Osteoblast (primary cell): ENCODE measurements at regions not wholly inside any gene's neighbourhood (a gene's known extent, or its start where the extent isn't known, plus 50 kb on each side); places are given as distances from the start of the nearest gene placed in this dataset.

Experiments used
- DNase-seq: peaks from one replicate; pipeline ENCODE4 v3.0.0; 2011; ENCODE audit warnings: low spot score, mixed read lengths; ENCODE audit not compliant: insufficient read length; ENCODE audit errors: missing footprints
- H2AFZ ChIP-seq: 2 replicates; pipeline ENCODE4 v1.6.0; 2011; ENCODE audit warnings: mild to moderate bottlenecking, low read length
- H3K27ac ChIP-seq: 2 replicates; pipeline ENCODE4 v1.5.1; 2011; ENCODE audit warnings: mild to moderate bottlenecking, low read depth, low read length, moderate library complexity
- H3K27me3 ChIP-seq: 2 replicates; pipeline ENCODE4 v1.6.0; 2012; ENCODE audit warnings: mild to moderate bottlenecking, control low read depth, inconsistent platforms, low read length, moderate library complexity; ENCODE audit not compliant: insufficient read depth
- H3K36me3 ChIP-seq: 2 replicates; pipeline ENCODE4 v1.5.1; 2011; ENCODE audit warnings: mild to moderate bottlenecking, low read length, control low read depth, moderate library complexity; ENCODE audit not compliant: insufficient read depth
- H3K4me1 ChIP-seq: 2 replicates; pipeline ENCODE4 v1.5.1; 2011; ENCODE audit warnings: mild to moderate bottlenecking, low read length, control low read depth, moderate library complexity; ENCODE audit not compliant: insufficient read depth
- H3K4me2 ChIP-seq: 2 replicates; pipeline ENCODE4 v1.6.0; 2011; ENCODE audit warnings: mild to moderate bottlenecking, low read length; ENCODE audit not compliant: insufficient read depth
- H3K4me3 ChIP-seq: fragments of 200-600 bp; sonication (generic); 3 replicates; pipeline ENCODE4 v1.5.1; 2012; ENCODE audit warnings: mild to moderate bottlenecking, low read length, inconsistent platforms; ENCODE audit not compliant: insufficient read depth
- H3K79me2 ChIP-seq: 2 replicates; pipeline ENCODE4 v1.6.0; 2012; ENCODE audit warnings: mild to moderate bottlenecking, low read length, control low read depth, inconsistent platforms; ENCODE audit not compliant: insufficient read depth
- H3K9me3 ChIP-seq: 2 replicates; pipeline ENCODE4 v1.5.1; 2011; ENCODE audit warnings: low read depth, low read length, control low read depth
- H4K20me1 ChIP-seq: 2 replicates; pipeline ENCODE4 v1.6.0; 2012; ENCODE audit warnings: mild to moderate bottlenecking, low read length, control low read depth; ENCODE audit not compliant: insufficient read depth
- CTCF ChIP-seq: IDR thresholded peaks from 2 replicates; pipeline ENCODE4 v1.5.1; 2011; ENCODE audit warnings: mild to moderate bottlenecking, low read depth, low read length, moderate library complexity; ENCODE audit errors: extremely low read depth

GRCh38 chr1:198925567-198925966 is 286.7 kb downstream of the PTPRC start:
- Histone ChIP-seq H3K4me1 (peaks cover 17% of the 10 kb centered on the region), H3K27me3 (no peaks in the 10 kb centered on the region), H3K27ac (no peak overlapping the region), H3K4me2 (no peak overlapping the region), H4K20me1 (peaks cover 3% of the 10 kb centered on the region), H3K4me3 (no peak overlapping the region), H3K36me3 (no peaks in the 10 kb centered on the region), H3K79me2 (peaks cover 81% of the 10 kb centered on the region), H3K9me3 (no peaks in the 10 kb centered on the region), H2AFZ (no peak overlapping the region)
- TF ChIP-seq CTCF = no peak
- DNase-seq = no peak

- peaks cover 87% of the 10 kb centered on the region for H3K79me2 ChIP-seq
- no peaks in the 10 kb centered on the region for H3K36me3 ChIP-seq
- no peaks in the 10 kb centered on the region for H3K9me3 ChIP-seq
These were observed 288.3 kb downstream of the PTPRC start for GRCh38 chr1:198927129-198927528.

GRCh38 chr1:198929111-198929604 is 290.3 kb downstream of the PTPRC start:
- Histone ChIP-seq H3K27me3 (no peaks in the 10 kb centered on the region), H3K4me3 (no peak overlapping the region), H3K9me3 (no peaks in the 10 kb centered on the region), H4K20me1 (no peaks in the 10 kb centered on the region), H2AFZ (no peak overlapping the region), H3K4me2 (peak overlapping the region; percentile 75), H3K27ac (no peak overlapping the region), H3K36me3 (no peaks in the 10 kb centered on the region), H3K4me1 (peaks cover 36% of the 10 kb centered on the region), H3K79me2 (peaks cover 90% of the 10 kb centered on the region)
- DNase-seq = no peak
- no peak for TF ChIP-seq CTCF

More at GRCh38 chr1:198927129-198927528, 288.3 kb downstream of the PTPRC start:
- H2AFZ ChIP-seq = no peak overlapping the region
- no peak overlapping the region for H3K4me3 ChIP-seq
- no peak overlapping the region for H3K27ac ChIP-seq
- H4K20me1 ChIP-seq = peaks cover 3% of the 10 kb centered on the region
- H3K4me2 ChIP-seq = no peak overlapping the region
- no peak for TF ChIP-seq CTCF
- H3K27me3 ChIP-seq = no peaks in the 10 kb centered on the region
- no peak for DNase-seq
- peaks cover 21% of the 10 kb centered on the region for H3K4me1 ChIP-seq

- TF ChIP-seq CTCF = no peak
These were observed 291.2 kb downstream of the PTPRC start for GRCh38 chr1:198929961-198930599.

More at GRCh38 chr1:198929961-198930599, 291.2 kb downstream of the PTPRC start:
- Histone ChIP-seq H3K27ac (peak overlapping the region; percentile 52), H3K79me2 (peaks cover 90% of the 10 kb centered on the region), H2AFZ (peak overlapping the region; percentile 52), H3K4me1 (peaks cover 36% of the 10 kb centered on the region), H4K20me1 (no peaks in the 10 kb centered on the region), H3K27me3 (no peaks in the 10 kb centered on the region), H3K4me2 (peak overlapping the region; percentile 75), H3K4me3 (peak overlapping the region; percentile 41), H3K9me3 (no peaks in the 10 kb centered on the region), H3K36me3 (no peaks in the 10 kb centered on the region)
- DNase-seq = no peak
